Heart left ventricle (tissue), 16 donors: ENCODE measurements at regions not wholly inside any gene's neighbourhood (a gene's known extent, or its start where the extent isn't known, plus 50 kb on each side); places are given as distances from the start of the nearest gene placed in this dataset.

Experiments used
- ATAC-seq, 4 donors: fragments of 200-7000 bp; cut with Tn5 transposase; one replicate each; pipeline ENCODE4 v1.9.1; 2020 to 2022; ENCODE audit warnings: moderate library complexity in 4 of 4, mild to moderate bottlenecking in 3 of 4, moderate number of reproducible peaks in 1 of 4
- DNase-seq, 5 donors: peaks; one replicate each; pipeline ENCODE4 v3.0.0-alpha.2; 2020
- H3K27ac ChIP-seq, 12 donors: fragments of 200-600 bp; sonication (generic) in 4 of 12; one replicate each; pipeline versions ENCODE4 v1.5.0 to v1.8.0; 2016 to 2022; ENCODE audit warnings: mild to moderate bottlenecking in 2 of 12
- H3K27me3 ChIP-seq, 9 donors: fragments of 200-600 bp; sonication (generic) in 2 of 9; one replicate each; pipeline versions ENCODE4 v1.5.1 to v1.8.0; 2016 to 2022; ENCODE audit warnings: mild to moderate bottlenecking in 3 of 9
- H3K36me3 ChIP-seq, 9 donors: fragments of 200-600 bp; sonication (generic) in 2 of 9; one replicate each; pipeline versions ENCODE4 v1.5.0 to v1.8.0; 2018 to 2022; ENCODE audit warnings: mild to moderate bottlenecking in 2 of 9
- H3K4me1 ChIP-seq, 12 donors: fragments of 200-600 bp; sonication (generic) in 4 of 12; one replicate each; pipeline versions ENCODE4 v1.5.0 to v1.8.0; 2016 to 2022; ENCODE audit warnings: mild to moderate bottlenecking in 3 of 12
- H3K4me3 ChIP-seq, 12 donors: fragments of 200-600 bp; sonication (generic) in 4 of 12; one replicate each; pipeline versions ENCODE4 v1.5.0 to v1.8.0; 2017 to 2022; ENCODE audit warnings: mild to moderate bottlenecking in 9 of 12, moderate library complexity in 4 of 12
- H3K9me3 ChIP-seq, 12 donors: fragments of 200-600 bp; sonication (generic) in 4 of 12; one replicate each; pipeline versions ENCODE4 v1.5.0 to v1.8.0; 2016 to 2022; ENCODE audit warnings: mild to moderate bottlenecking in 1 of 12
- POLR2A ChIP-seq, 2 donors: fragments of 450-650 bp; IDR thresholded peaks; one replicate each; pipeline ENCODE4 v1.6.1; 2017; ENCODE audit warnings: antibody characterized with exemption in 2 of 2, mild to moderate bottlenecking in 2 of 2, moderate library complexity in 2 of 2
- WGBS, 4 donors: extraction: QIAGEN DNeasy Blood & Tissue Kit in 2 of 4; methylation state at CpG; one replicate each; pipeline versions ENCODE4 v1.1.5 to v1.1.7; 2013 to 2018; 5-methylcytosine and 5-hydroxymethylcytosine counted together
- intact Hi-C, 10 donors: fragments of 100-400 bp; cut with DNase I; formaldehyde crosslinking; loops; one replicate each; pipeline versions ENCODE4 v1.11.1 to v1.14.2; 2022
- TF ChIP-seq, protein P1 (sequence below), 12 donors: fragments of 200-600 bp; sonication (generic) in 4 of 12; IDR thresholded peaks; one replicate each; pipeline versions ENCODE4 v1.5.0 to v1.8.0; 2018 to 2022; ENCODE audit warnings: antibody characterized with exemption in 12 of 12, mild to moderate bottlenecking in 5 of 12
- donor health status: ischemic (EF 13 %, LVEDD 7.1; RV severe dilation, severe dysfunction).
- donor health status: healthy with polysubstance abuse.
- donor health status: DM: no; HTN: yes; CAD: no.
- donor health status: DM: no; HTN: no; CAD: no.
- donor health status: ischemic (EF 25% LVEDD 6.9; RV normal size, moderate dysfunction).
- donor health status: ischemic (EF 25% LVEDD 5.7; RV mildly dilated, moderate dysfunction).
- donor health status: healthy.
- donor health status: DM: yes; HTN: yes; CAD: no.
- donor health status: ischemic (EF 35%, LVEDD 5.7; RV mildly dilated, moderate dysfunction).
- donor health status: nonischemic (EF 11% LVEDD 7.7; RV severe dilation, severe dysfunction).
- donor health status: DM: yes; HTN: yes; CAD: no.
- donor health status: PGD.
- donor health status: ischemic (EF 29% LVEDD 5.4; RV normal size, mild dysfunction).
- donor health status: nonischemic (EF 23%, LVEDD 6.1; RV moderate dilation, normal function).

DNA sequence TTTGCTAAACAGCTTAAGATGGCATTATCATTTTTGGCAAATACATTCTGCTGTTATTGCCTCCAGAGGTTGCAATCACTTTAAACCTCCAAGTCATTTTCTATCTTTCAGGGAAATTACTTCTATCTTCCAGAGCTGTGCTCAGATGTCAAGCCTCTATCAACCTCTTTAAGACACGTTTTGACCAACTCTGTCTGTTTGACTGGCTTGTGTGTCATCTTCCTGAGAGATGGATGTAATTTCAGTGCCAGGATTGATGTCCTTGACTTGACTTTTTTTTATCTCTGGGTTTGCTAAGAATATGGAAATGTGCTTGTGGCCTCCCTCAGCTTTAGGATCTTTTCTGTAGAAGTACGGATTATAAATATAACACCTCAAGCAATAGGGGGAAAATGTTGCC, 263.4 kb downstream of the GLUD2 start:
- ATAC-seq (no peak), DNase-seq (no peak)
- no peaks in the 10 kb centered on the region for H3K36me3 ChIP-seq
- no peak for TF ChIP-seq POLR2A (IDR thresholded peaks at IDR 0.05)
- TF ChIP-seq, protein P1, sequence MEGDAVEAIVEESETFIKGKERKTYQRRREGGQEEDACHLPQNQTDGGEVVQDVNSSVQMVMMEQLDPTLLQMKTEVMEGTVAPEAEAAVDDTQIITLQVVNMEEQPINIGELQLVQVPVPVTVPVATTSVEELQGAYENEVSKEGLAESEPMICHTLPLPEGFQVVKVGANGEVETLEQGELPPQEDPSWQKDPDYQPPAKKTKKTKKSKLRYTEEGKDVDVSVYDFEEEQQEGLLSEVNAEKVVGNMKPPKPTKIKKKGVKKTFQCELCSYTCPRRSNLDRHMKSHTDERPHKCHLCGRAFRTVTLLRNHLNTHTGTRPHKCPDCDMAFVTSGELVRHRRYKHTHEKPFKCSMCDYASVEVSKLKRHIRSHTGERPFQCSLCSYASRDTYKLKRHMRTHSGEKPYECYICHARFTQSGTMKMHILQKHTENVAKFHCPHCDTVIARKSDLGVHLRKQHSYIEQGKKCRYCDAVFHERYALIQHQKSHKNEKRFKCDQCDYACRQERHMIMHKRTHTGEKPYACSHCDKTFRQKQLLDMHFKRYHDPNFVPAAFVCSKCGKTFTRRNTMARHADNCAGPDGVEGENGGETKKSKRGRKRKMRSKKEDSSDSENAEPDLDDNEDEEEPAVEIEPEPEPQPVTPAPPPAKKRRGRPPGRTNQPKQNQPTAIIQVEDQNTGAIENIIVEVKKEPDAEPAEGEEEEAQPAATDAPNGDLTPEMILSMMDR (IDR thresholded peaks at IDR 0.05) = no peak
- H3K27ac ChIP-seq = no peak overlapping the region
- H3K27me3 ChIP-seq = no peaks in the 10 kb centered on the region
- 42 to 62% (median 51%) methylated on average over 2 of the region's 2 CpGs for WGBS, 4 donors
- no peak overlapping the region for H3K4me3 ChIP-seq
- H3K9me3 ChIP-seq = no peaks in the 10 kb centered on the region
- intact Hi-C loops = loop anchor here in 1 of 10 donors (10.0 kb wide), 1 partner anchor 264 kb away; no protein-coding TSS in a partner anchor
- H3K4me1 ChIP-seq = peaks cover 0 to 3% (median 0%) of the 10 kb centered on the region in 12 donors

DNA sequence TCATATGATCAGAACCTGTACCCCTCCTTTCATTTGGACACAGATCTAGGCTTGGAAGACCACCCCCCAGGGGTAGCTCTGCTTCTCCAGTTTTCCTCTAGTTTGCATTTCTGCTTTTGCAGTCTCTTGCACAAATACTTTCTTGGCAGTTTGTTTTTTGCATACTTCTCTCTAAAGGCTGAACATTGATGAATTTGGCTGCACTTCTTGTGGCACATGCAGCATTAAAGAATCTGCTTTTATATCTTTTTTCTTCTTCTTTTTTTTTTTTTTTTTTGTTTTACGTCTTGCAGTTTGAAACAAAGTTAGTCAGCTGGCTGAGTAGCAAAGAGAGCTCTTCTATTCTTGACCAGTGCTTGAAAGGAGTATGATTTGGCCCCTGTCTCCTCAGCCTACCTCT, 273.0 kb downstream of the GLUD2 start:
- 52 to 89% (median 62%) methylated on average over 1 of the region's 1 CpG for WGBS, 4 donors
- H3K36me3 ChIP-seq = no peaks in the 10 kb centered on the region
- no peak overlapping the region for H3K4me3 ChIP-seq
- peaks cover 0 to 5% (median 0%) of the 10 kb centered on the region in 12 donors for H3K9me3 ChIP-seq
- intact Hi-C loops = no loop called here
- H3K27me3 ChIP-seq = no peaks in the 10 kb centered on the region
- H3K4me1 ChIP-seq = no peaks in the 10 kb centered on the region
- H3K27ac ChIP-seq = no peak overlapping the region
- TF ChIP-seq, protein P1 (IDR thresholded peaks at IDR 0.05) = no peak
- TF ChIP-seq POLR2A (IDR thresholded peaks at IDR 0.05) = no peak
- DNase-seq (no peak), ATAC-seq (no peak)

DNA sequence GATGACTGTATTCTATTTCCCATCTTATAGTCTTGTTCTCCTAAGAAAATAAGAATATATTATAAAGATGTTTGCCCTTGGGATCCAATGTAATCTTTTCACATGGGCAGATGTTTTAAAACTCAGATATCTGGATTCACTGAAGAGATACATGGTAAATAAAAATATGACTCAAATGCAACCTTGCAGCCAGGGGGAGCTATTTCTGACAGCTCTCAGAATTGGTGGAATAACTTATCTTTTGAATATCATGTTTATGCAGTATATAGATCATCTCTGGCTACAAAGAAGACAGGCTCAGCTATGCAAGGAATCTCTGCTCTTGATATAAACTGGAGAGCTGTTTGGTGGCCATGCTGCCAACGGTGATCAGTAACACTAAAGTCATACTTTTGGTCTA, 274.7 kb downstream of the GLUD2 start:
- no peaks in the 10 kb centered on the region for H3K36me3 ChIP-seq
- TF ChIP-seq, protein P1 (IDR thresholded peaks at IDR 0.05) = peak in 1 of 12 donors; percentile 20
- TF ChIP-seq POLR2A (IDR thresholded peaks at IDR 0.05) = no peak
- no peaks in the 10 kb centered on the region for H3K4me1 ChIP-seq
- WGBS, 4 donors = 49 to 72% (median 56%) methylated on average over 1 of the region's 1 CpG
- H3K27ac ChIP-seq = no peak overlapping the region
- H3K4me3 ChIP-seq = no peak overlapping the region
- peaks cover 0 to 5% (median 0%) of the 10 kb centered on the region in 12 donors for H3K9me3 ChIP-seq
- H3K27me3 ChIP-seq = no peaks in the 10 kb centered on the region
- no peak for ATAC-seq
- intact Hi-C loops = no loop called here
- no peak for DNase-seq

DNA sequence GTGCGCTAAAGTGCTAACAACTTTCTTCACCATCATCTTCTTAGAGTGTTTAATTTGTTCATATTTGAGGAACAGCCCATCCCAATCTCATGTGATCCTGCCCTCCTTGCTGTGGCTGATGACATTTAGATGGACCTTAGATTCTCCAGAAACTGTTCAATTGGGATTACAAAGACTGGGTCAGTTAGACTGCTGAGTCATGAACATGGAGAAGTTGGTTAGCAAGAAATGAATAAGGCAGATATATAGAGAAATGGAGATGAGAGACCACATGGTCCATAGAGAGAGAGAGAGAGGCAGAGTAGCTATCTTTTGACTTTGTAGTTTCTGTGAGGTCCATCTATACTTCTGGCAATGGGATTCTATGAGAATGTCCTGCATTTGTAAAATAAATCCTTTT, 275.9 kb downstream of the GLUD2 start:
- no peak for TF ChIP-seq POLR2A (IDR thresholded peaks at IDR 0.05)
- TF ChIP-seq, protein P1 (IDR thresholded peaks at IDR 0.05) = no peak
- no peaks in the 10 kb centered on the region for H3K27me3 ChIP-seq
- no peak for ATAC-seq
- intact Hi-C loops = no loop called here
- peaks cover 0 to 5% (median 0%) of the 10 kb centered on the region in 12 donors for H3K9me3 ChIP-seq
- H3K4me1 ChIP-seq = no peaks in the 10 kb centered on the region
- no peaks in the 10 kb centered on the region for H3K36me3 ChIP-seq
- WGBS, 4 donors = 83 to 100% (median 93%) methylated on average over 1 of the region's 1 CpG
- H3K4me3 ChIP-seq = no peak overlapping the region
- no peak overlapping the region for H3K27ac ChIP-seq
- DNase-seq = no peak
